SK-N-SH treated with all-trans-retinoic acid at 6 μM for 48 hours (cell line): ENCODE measurements at regions not wholly inside any gene's neighbourhood (a gene's known extent, or its start where the extent isn't known, plus 50 kb on each side); places are given as distances from the start of the nearest gene placed in this dataset.

Experiments used
- ATAC-seq: fragments of 200-7000 bp; cut with Tn5 transposase; 3 replicates; pipeline ENCODE4 v1.9.1; 2020; ENCODE audit warnings: mild to moderate bottlenecking, moderate library complexity
- ARNTL ChIP-seq: fragments of 450-650 bp; formaldehyde crosslinking; IDR thresholded peaks from 2 replicates; pipeline ENCODE4 v1.5.0; 2020; ENCODE audit warnings: low read depth, mild to moderate bottlenecking, moderate library complexity, borderline replicate concordance
- BACH2 ChIP-seq: fragments of 250-450 bp; sonication (Bioruptor Pico); IDR thresholded peaks from 2 replicates; pipeline ENCODE4 v1.9.0; 2021; ENCODE audit warnings: mild to moderate bottlenecking, borderline replicate concordance
- CSDC2 ChIP-seq: fragments of 250-450 bp; sonication (Bioruptor Pico); IDR thresholded peaks from 2 replicates; pipeline ENCODE4 v1.5.0; 2020; ENCODE audit warnings: mild to moderate bottlenecking, moderate library complexity
- ESRRG ChIP-seq: fragments of 250-450 bp; sonication (Bioruptor Pico); IDR thresholded peaks from 2 replicates; pipeline ENCODE4 v1.6.1; 2021; ENCODE audit warnings: mild to moderate bottlenecking
- GLIS3 ChIP-seq: fragments of 250-450 bp; sonication (Bioruptor Pico); IDR thresholded peaks from 2 replicates; pipeline ENCODE4 v1.5.0; 2020; ENCODE audit warnings: mild to moderate bottlenecking, moderate library complexity
- ISL1 ChIP-seq: fragments of 250-450 bp; sonication (Bioruptor Pico); IDR thresholded peaks from 2 replicates; pipeline ENCODE4 v2.1.2; 2022; ENCODE audit warnings: mild to moderate bottlenecking, moderate library complexity
- OSR1 ChIP-seq: fragments of 250-450 bp; sonication (Bioruptor Pico); IDR thresholded peaks from 2 replicates; pipeline ENCODE4 v1.8.0; 2022; ENCODE audit warnings: moderate library complexity, mild to moderate bottlenecking, inconsistent platforms
- PPARA ChIP-seq: fragments of 250-450 bp; sonication (Bioruptor Pico); IDR thresholded peaks from 2 replicates; pipeline ENCODE4 v1.5.0; 2020; ENCODE audit warnings: mild to moderate bottlenecking, borderline replicate concordance
- RARB ChIP-seq: fragments of 250-450 bp; sonication (Bioruptor Pico); IDR thresholded peaks from 2 replicates; pipeline ENCODE4 v1.8.0; 2021; ENCODE audit warnings: mild to moderate bottlenecking, moderate library complexity
- SNAI2 ChIP-seq: fragments of 250-450 bp; sonication (Bioruptor Pico); IDR thresholded peaks from 2 replicates; pipeline ENCODE4 v1.5.0; 2020; ENCODE audit warnings: mild to moderate bottlenecking, moderate library complexity
- TCF4 ChIP-seq: fragments of 250-450 bp; sonication (Bioruptor Pico); IDR thresholded peaks from 2 replicates; pipeline ENCODE4 v1.8.0; 2021; ENCODE audit warnings: mild to moderate bottlenecking, moderate library complexity, borderline replicate concordance
- TOX ChIP-seq: fragments of 250-450 bp; sonication (Bioruptor Pico); IDR thresholded peaks from 2 replicates; pipeline ENCODE4 v1.8.0; 2021; ENCODE audit warnings: mild to moderate bottlenecking, moderate library complexity, borderline replicate concordance
- ZC3H10 ChIP-seq: fragments of 250-450 bp; sonication (Bioruptor Pico); IDR thresholded peaks from 2 replicates; pipeline ENCODE4 v1.5.1; 2021; ENCODE audit warnings: mild to moderate bottlenecking, moderate library complexity
- ZFP3 ChIP-seq: fragments of 250-450 bp; sonication (Bioruptor Pico); IDR thresholded peaks from 2 replicates; pipeline ENCODE4 v1.5.0; 2020; ENCODE audit warnings: mild to moderate bottlenecking, moderate library complexity
- ZNF70 ChIP-seq: fragments of 450-650 bp; formaldehyde crosslinking; IDR thresholded peaks from 2 replicates; pipeline ENCODE4 v1.5.0; 2020; ENCODE audit warnings: mild to moderate bottlenecking, moderate library complexity
- ZNF8 ChIP-seq: fragments of 450-650 bp; formaldehyde crosslinking; IDR thresholded peaks from 2 replicates; pipeline ENCODE4 v1.5.0; 2020; ENCODE audit warnings: mild to moderate bottlenecking, moderate library complexity
- TF ChIP-seq, protein P1 (sequence below): fragments of 250-450 bp; sonication (Bioruptor Pico); IDR thresholded peaks from 2 replicates; pipeline ENCODE4 v1.8.0; 2021; ENCODE audit warnings: low read depth, mild to moderate bottlenecking, moderate library complexity, borderline replicate concordance
- TF ChIP-seq, protein P2 (sequence below): fragments of 250-450 bp; sonication (Bioruptor Pico); IDR thresholded peaks from 2 replicates; pipeline ENCODE4 v1.5.0; 2020; ENCODE audit warnings: mild to moderate bottlenecking, moderate library complexity
- TF ChIP-seq, protein P3 (sequence below): fragments of 250-450 bp; sonication (Bioruptor Pico); IDR thresholded peaks from 2 replicates; pipeline ENCODE4 v1.8.0; 2020; ENCODE audit warnings: mild to moderate bottlenecking, moderate library complexity, borderline replicate concordance
- TF ChIP-seq, protein P4 (sequence below): fragments of 250-450 bp; sonication (Bioruptor Pico); IDR thresholded peaks from 2 replicates; pipeline ENCODE4 v1.5.1; 2021; ENCODE audit warnings: mild to moderate bottlenecking, moderate library complexity

DNA sequence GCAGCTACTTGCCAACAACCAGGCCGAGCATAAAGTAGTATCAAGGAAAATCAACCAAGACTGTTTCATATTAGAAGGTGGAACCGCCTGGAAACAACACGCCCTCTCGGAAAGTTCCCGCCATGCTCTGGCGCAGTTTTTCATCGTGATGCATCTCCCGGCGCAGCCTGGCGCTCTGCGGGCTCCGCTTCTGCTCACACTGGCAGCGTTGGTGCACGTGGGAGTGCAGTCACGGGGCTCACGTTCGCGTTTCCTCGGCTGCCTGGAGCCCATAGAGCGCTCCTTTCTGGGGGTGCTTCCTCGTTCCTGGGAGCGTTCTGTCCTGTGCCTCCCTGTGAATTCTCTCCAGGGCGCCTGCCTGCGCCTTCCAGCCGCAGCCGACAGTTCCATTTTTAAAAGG lies 227.3 kb downstream of the TBXT start:
- ATAC-seq = no peak
- TF ChIP-seq GLIS3 (CRISPR knock-in tag) (no peak), ARNTL (CRISPR knock-in tag) (no peak), ZFP3 (CRISPR knock-in tag) (no peak), TOX (CRISPR knock-in tag) (no peak), ISL1 (no peak), ZNF70 (CRISPR knock-in tag) (no peak), PPARA (no peak), ZNF8 (no peak), RARB (CRISPR knock-in tag) (no peak), CSDC2 (CRISPR knock-in tag) (no peak), BACH2 (no peak)
- TF ChIP-seq, protein P1, sequence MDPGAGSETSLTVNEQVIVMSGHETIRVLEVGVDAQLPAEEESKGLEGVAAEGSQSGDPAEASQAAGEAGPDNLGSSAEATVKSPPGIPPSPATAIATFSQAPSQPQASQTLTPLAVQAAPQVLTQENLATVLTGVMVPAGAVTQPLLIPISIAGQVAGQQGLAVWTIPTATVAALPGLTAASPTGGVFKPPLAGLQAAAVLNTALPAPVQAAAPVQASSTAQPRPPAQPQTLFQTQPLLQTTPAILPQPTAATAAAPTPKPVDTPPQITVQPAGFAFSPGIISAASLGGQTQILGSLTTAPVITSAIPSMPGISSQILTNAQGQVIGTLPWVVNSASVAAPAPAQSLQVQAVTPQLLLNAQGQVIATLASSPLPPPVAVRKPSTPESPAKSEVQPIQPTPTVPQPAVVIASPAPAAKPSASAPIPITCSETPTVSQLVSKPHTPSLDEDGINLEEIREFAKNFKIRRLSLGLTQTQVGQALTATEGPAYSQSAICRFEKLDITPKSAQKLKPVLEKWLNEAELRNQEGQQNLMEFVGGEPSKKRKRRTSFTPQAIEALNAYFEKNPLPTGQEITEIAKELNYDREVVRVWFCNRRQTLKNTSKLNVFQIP (CRISPR knock-in tag) = no peak

DNA sequence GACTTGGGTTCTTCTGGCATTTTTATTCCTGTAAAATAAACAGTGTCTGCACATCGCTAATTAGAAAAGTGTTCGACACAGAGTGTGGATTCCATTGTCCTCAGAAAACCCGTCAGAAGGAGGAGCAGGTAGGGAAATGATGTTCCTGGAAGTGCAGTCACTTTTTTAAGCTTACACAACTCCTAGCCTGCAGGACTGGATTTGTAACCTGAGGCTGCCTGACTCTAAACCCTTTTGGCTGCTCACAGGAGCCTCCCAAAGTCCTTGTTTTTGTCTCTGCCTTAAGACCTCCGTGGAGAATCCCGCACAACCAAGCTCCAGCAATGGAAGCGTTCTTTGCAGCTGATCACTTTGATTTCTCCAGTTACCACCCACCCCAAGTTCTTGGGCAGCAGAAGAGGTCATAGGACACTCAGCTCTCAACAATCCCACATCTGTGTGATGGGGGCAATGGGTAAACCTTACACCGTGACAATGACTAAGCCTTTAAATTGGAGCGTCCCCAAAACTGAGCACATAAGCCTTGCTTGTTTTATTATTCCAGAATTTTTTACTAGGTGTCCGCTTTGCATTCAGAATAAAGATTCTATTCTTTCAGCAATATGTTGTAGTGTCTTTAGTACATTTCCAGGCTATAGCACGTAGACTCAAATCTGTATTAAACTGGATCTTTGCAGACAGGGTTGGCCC lies 227.9 kb downstream of the TBXT start:
- no peak for TF ChIP-seq ZNF70 (CRISPR knock-in tag)
- no peak for TF ChIP-seq ZC3H10
- no peak for TF ChIP-seq ESRRG (CRISPR knock-in tag)
- no peak for ATAC-seq

DNA sequence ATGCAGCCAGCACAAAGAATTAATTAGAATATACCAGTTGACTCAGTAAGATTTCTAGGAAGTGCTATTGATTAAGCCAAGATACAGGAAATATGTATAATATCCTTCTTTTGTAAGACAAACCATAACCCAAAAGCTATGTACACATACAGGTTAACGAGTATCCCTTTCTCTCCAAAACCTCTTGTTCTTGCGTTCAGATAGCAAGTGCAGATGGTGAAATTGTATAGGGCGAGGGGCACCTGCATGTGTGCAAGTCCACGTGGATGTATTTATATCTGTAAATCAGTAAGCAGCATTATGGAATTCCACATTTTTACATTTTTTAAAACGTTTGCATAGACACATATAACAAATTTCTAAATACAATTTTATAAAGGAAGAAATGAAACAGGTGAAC lies 228.6 kb downstream of the TBXT start:
- no peak for ATAC-seq
- no peak for TF ChIP-seq ZNF70 (CRISPR knock-in tag)
- TF ChIP-seq, protein P2, sequence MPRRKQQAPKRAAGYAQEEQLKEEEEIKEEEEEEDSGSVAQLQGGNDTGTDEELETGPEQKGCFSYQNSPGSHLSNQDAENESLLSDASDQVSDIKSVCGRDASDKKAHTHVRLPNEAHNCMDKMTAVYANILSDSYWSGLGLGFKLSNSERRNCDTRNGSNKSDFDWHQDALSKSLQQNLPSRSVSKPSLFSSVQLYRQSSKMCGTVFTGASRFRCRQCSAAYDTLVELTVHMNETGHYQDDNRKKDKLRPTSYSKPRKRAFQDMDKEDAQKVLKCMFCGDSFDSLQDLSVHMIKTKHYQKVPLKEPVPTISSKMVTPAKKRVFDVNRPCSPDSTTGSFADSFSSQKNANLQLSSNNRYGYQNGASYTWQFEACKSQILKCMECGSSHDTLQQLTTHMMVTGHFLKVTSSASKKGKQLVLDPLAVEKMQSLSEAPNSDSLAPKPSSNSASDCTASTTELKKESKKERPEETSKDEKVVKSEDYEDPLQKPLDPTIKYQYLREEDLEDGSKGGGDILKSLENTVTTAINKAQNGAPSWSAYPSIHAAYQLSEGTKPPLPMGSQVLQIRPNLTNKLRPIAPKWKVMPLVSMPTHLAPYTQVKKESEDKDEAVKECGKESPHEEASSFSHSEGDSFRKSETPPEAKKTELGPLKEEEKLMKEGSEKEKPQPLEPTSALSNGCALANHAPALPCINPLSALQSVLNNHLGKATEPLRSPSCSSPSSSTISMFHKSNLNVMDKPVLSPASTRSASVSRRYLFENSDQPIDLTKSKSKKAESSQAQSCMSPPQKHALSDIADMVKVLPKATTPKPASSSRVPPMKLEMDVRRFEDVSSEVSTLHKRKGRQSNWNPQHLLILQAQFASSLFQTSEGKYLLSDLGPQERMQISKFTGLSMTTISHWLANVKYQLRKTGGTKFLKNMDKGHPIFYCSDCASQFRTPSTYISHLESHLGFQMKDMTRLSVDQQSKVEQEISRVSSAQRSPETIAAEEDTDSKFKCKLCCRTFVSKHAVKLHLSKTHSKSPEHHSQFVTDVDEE (CRISPR knock-in tag) = no peak
- TF ChIP-seq TOX (CRISPR knock-in tag) = no peak
- no peak for TF ChIP-seq ESRRG (CRISPR knock-in tag)
- TF ChIP-seq, protein P1 (CRISPR knock-in tag) = no peak
- TF ChIP-seq SNAI2 (CRISPR knock-in tag) = no peak
- no peak for TF ChIP-seq TCF4 (CRISPR knock-in tag)
- TF ChIP-seq GLIS3 (CRISPR knock-in tag) = no peak
- TF ChIP-seq ZNF8 = no peak
- TF ChIP-seq PPARA = no peak
- no peak for TF ChIP-seq ZC3H10
- no peak for TF ChIP-seq OSR1 (CRISPR knock-in tag)
- TF ChIP-seq ARNTL (CRISPR knock-in tag) = no peak
- TF ChIP-seq CSDC2 (CRISPR knock-in tag) = no peak
- TF ChIP-seq, protein P3, sequence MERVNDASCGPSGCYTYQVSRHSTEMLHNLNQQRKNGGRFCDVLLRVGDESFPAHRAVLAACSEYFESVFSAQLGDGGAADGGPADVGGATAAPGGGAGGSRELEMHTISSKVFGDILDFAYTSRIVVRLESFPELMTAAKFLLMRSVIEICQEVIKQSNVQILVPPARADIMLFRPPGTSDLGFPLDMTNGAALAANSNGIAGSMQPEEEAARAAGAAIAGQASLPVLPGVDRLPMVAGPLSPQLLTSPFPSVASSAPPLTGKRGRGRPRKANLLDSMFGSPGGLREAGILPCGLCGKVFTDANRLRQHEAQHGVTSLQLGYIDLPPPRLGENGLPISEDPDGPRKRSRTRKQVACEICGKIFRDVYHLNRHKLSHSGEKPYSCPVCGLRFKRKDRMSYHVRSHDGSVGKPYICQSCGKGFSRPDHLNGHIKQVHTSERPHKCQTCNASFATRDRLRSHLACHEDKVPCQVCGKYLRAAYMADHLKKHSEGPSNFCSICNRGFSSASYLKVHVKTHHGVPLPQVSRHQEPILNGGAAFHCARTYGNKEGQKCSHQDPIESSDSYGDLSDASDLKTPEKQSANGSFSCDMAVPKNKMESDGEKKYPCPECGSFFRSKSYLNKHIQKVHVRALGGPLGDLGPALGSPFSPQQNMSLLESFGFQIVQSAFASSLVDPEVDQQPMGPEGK (CRISPR knock-in tag) = no peak
- no peak for TF ChIP-seq RARB (CRISPR knock-in tag)
- TF ChIP-seq, protein P4, sequence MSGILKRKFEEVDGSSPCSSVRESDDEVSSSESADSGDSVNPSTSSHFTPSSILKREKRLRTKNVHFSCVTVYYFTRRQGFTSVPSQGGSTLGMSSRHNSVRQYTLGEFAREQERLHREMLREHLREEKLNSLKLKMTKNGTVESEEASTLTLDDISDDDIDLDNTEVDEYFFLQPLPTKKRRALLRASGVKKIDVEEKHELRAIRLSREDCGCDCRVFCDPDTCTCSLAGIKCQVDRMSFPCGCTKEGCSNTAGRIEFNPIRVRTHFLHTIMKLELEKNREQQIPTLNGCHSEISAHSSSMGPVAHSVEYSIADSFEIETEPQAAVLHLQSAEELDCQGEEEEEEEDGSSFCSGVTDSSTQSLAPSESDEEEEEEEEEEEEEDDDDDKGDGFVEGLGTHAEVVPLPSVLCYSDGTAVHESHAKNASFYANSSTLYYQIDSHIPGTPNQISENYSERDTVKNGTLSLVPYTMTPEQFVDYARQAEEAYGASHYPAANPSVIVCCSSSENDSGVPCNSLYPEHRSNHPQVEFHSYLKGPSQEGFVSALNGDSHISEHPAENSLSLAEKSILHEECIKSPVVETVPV (CRISPR knock-in tag) = no peak
- no peak for TF ChIP-seq ZFP3 (CRISPR knock-in tag)
- TF ChIP-seq ISL1 = no peak
- TF ChIP-seq BACH2 = no peak
